Inflammatory macrophage treated with lipopolysaccharide for 1 hour (primary cell): ENCODE measurements at regions not wholly inside any gene's neighbourhood (a gene's known extent, or its start where the extent isn't known, plus 50 kb on each side); places are given as distances from the start of the nearest gene placed in this dataset.

ENCODE experiments used
- DNase-seq, 2 donors: peaks; one replicate each; pipeline ENCODE4 v3.0.0-alpha.2; 2020 to 2022

- no peak for DNase-seq
These were observed 144.8 kb downstream of the OGFRL1 start for GRCh38 chr6:71433441-71433840.

GRCh38 chr6:71444222-71444621 lies 155.6 kb downstream of the OGFRL1 start:
- no peak for DNase-seq

- DNase-seq = no peak
These were observed 157.4 kb downstream of the OGFRL1 start for GRCh38 chr6:71446057-71446456.

- no peak for DNase-seq
These were observed 157.9 kb downstream of the OGFRL1 start for GRCh38 chr6:71446470-71446869.

GRCh38 chr6:71452697-71453370 lies 164.2 kb downstream of the OGFRL1 start:
- DNase-seq = no peak

GRCh38 chr6:71453371-71453706 lies 164.7 kb downstream of the OGFRL1 start:
- DNase-seq = no peak

- DNase-seq = peak in 1 of 2 donors; percentile 25
These were observed 165.4 kb downstream of the OGFRL1 start for GRCh38 chr6:71454056-71454455.

GRCh38 chr6:71457929-71458328 lies 169.3 kb downstream of the OGFRL1 start:
- no peak for DNase-seq

GRCh38 chr6:71459162-71459561 lies 170.6 kb downstream of the OGFRL1 start:
- no peak for DNase-seq

- DNase-seq = no peak
These were observed 172.3 kb downstream of the OGFRL1 start for GRCh38 chr6:71460933-71461332.

- DNase-seq = no peak
These were observed 174.4 kb downstream of the OGFRL1 start for GRCh38 chr6:71463061-71463460.

- DNase-seq = no peak
These were observed 176.5 kb downstream of the OGFRL1 start for GRCh38 chr6:71465096-71465495.

- DNase-seq = no peak
These were observed 177.8 kb downstream of the OGFRL1 start for GRCh38 chr6:71466362-71466761.

GRCh38 chr6:71468038-71468437 lies 179.4 kb downstream of the OGFRL1 start:
- DNase-seq = no peak

GRCh38 chr6:71468841-71469700 lies 180.5 kb downstream of the OGFRL1 start:
- no peak for DNase-seq

GRCh38 chr6:71471718-71472117 lies 183.1 kb downstream of the OGFRL1 start:
- no peak for DNase-seq

GRCh38 chr6:71473926-71474325 lies 185.3 kb downstream of the OGFRL1 start:
- no peak for DNase-seq

- DNase-seq = no peak
These were observed 186.3 kb downstream of the OGFRL1 start for GRCh38 chr6:71474942-71475341.

GRCh38 chr6:71476371-71476770 lies 187.8 kb downstream of the OGFRL1 start:
- no peak for DNase-seq

GRCh38 chr6:71476872-71477271 lies 188.3 kb downstream of the OGFRL1 start:
- DNase-seq = no peak

GRCh38 chr6:71478834-71479541 lies 190.4 kb downstream of the OGFRL1 start:
- peak in 1 of 2 donors; percentile 13 for DNase-seq

GRCh38 chr6:71480577-71480976 lies 192.0 kb downstream of the OGFRL1 start:
- DNase-seq = no peak

- no peak for DNase-seq
These were observed 192.4 kb downstream of the OGFRL1 start for GRCh38 chr6:71481011-71481410.

GRCh38 chr6:71481801-71482200 lies 193.2 kb downstream of the OGFRL1 start:
- no peak for DNase-seq
